GM12874 (cell line): ENCODE measurements at regions not wholly inside any gene's neighbourhood (a gene's known extent, or its start where the extent isn't known, plus 50 kb on each side); places are given as distances from the start of the nearest gene placed in this dataset.

Source experiments
- CTCF ChIP-seq: IDR thresholded peaks from 2 replicates; pipeline ENCODE4 v1.5.1; 2011; ENCODE audit warnings: low read depth, mild to moderate bottlenecking, control low read depth, low read length, moderate library complexity; ENCODE audit not compliant: insufficient read depth

- no peak for TF ChIP-seq CTCF
Observed at GRCh38 chr5:33205727-33206410, 234.9 kb upstream of the TARS1 start.

DNA sequence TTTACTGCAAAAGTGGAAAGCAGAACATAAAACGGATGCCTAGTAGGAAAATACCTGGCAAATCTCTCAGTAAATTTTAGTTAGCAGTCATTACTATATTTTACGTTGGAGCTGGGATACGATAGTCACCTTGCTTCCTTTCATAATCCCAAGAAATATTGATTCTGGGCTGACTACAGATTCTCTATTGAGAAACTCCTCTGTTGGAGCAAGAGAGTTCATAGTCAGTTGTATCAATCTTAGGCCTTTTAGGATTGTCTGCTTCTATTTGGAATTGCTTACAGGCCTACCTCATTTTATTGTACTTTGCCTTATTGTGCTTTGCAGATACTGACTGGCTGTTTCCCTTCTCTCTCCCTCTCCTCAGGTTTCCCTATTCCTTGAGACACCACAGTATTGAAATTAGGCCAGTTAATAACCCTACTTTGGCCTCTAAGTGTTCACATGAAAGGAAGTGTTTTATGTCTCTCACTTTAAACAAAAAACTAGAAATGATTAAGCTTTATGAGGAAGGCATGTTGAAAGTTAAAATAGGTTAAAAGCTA, 233.7 kb upstream of the TARS1 start:
- TF ChIP-seq CTCF = no peak

GRCh38 chr5:33209252-33209651, 231.5 kb upstream of the TARS1 start:
- no peak for TF ChIP-seq CTCF

DNA sequence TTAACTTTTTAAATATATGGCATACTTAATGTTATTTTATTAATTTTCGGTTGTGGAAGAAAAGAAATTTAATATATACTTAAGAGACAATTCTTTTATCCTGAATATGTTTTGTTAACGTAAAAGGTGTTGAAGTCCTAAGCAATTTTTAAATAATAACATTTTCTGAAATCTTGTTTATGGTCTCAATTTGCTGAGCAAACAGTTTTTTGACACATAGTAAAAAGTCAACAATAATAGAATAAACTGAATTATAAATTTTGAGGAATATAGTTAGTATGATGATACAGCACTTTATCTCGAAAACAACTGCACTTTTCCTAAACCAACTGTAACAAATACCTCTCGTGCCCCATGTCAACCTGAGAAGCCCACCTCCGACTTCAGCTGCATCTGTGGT, 229.8 kb upstream of the TARS1 start:
- no peak for TF ChIP-seq CTCF

- no peak for TF ChIP-seq CTCF
Observed at GRCh38 chr5:33212439-33212838, 228.3 kb upstream of the TARS1 start.

DNA sequence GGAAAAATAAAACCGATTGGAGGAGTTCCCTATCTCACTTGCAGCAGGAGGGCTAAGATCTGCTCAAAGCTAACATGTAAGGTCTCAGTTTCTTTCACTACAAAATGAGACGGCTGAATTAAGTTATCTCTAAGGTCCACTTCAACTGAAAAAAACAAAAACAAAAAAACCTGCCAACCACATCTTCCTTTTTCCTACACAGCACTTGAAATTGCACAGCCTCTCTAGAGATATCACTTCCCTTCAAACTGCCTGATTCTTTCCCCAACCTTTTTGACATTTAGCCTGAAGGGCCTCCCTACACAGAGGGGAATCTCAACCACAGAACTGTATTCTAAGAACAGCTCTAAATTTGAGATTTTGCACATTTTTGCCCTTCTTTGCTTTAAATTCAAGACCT, 227.9 kb upstream of the TARS1 start:
- no peak for TF ChIP-seq CTCF

DNA sequence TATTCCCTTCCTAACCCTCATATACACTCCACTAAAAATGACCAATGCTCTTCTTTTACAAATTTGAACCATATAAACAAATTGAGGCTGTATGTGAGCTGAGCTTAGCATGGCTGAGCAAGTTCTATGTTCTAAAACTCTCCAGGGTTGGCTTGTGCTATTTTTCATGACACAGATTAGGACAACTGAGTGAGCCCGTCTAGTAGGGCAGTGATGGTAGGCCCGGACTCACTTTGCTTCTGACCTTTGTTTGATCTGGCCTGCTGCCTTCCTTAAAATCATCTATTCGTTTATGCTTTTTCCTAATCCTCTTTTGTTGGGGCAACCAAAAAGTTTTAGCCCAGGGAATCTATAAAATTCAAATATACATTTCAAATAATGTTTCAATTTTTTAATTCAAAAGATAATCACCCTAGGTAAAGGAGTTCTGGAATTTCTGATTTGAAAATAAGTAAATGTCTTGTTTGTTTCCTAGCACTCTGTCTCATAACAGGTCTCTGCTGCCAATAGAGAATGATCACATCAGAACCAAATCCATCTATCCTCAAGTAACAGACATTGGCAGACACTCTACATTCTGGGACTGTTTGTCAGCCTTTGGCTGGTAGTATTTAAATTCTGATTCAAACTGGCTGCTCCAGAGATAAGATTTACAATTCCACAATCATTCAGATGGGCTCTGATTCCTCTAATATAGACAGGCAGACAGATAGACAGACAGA, 217.0 kb upstream of the TARS1 start:
- no peak for TF ChIP-seq CTCF
